ENCODE measurements at regions not wholly inside any gene's neighbourhood (a gene's known extent, or its start where the extent isn't known, plus 50 kb on each side); places are given as distances from the start of the nearest gene placed in this dataset.

DNA sequence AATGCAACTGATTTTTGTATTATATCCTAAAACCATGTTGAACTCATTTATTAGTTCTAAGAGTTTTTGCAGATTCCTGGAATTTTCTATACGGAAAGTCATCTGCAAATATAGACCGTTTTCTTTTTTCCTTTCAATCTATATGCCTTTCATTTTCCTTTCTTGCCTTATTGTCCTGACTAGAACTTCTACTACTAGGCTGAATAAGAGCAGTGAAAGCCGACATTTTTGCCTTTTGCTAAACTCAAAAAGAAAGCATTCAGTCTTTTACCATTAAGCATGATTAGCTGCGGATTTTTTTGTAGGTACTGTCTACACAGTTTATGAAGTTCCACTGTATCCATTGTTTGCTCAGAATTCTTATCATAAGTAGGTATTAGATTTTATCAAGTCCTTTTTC lies 328.4 kb downstream of the TEX29 start:
- BruUV-seq (replicated peaks): no TSS peak
- no peak for TF ChIP-seq EZH2phosphoT487 (IDR thresholded peaks at IDR 0.05; ENCODE audit: borderline replicate concordance, low read depth, low read length)
- TF ChIP-seq, protein P1, sequence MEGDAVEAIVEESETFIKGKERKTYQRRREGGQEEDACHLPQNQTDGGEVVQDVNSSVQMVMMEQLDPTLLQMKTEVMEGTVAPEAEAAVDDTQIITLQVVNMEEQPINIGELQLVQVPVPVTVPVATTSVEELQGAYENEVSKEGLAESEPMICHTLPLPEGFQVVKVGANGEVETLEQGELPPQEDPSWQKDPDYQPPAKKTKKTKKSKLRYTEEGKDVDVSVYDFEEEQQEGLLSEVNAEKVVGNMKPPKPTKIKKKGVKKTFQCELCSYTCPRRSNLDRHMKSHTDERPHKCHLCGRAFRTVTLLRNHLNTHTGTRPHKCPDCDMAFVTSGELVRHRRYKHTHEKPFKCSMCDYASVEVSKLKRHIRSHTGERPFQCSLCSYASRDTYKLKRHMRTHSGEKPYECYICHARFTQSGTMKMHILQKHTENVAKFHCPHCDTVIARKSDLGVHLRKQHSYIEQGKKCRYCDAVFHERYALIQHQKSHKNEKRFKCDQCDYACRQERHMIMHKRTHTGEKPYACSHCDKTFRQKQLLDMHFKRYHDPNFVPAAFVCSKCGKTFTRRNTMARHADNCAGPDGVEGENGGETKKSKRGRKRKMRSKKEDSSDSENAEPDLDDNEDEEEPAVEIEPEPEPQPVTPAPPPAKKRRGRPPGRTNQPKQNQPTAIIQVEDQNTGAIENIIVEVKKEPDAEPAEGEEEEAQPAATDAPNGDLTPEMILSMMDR (conservative IDR thresholded peaks at IDR 0.05; ENCODE audit: low read length): no peak
- Histone ChIP-seq H3K79me2 (ENCODE audit: insufficient read depth, low read depth, low read length) (no peaks in the 10 kb centered on the region), H2AFZ (ENCODE audit: low read length) (no peak overlapping the region), H3K9me2 (ENCODE audit: insufficient read depth, low read length) (no peaks in the 10 kb centered on the region), H3K36me3 (ENCODE audit: insufficient read depth, low read length) (no peaks in the 10 kb centered on the region), H3K9me3 (ENCODE audit: low read length) (no peaks in the 10 kb centered on the region), H3K27ac (ENCODE audit: low read depth, low read length, poor library complexity, severe bottlenecking) (no peak overlapping the region), H3K4me1 (ENCODE audit: insufficient read depth, low read length, poor library complexity, severe bottlenecking) (no peaks in the 10 kb centered on the region), H3K4me2 (ENCODE audit: low read length) (no peak overlapping the region), H4K20me1 (ENCODE audit: insufficient read depth, low read length) (no peaks in the 10 kb centered on the region), H3K4me3 (ENCODE audit: low read depth, low read length, poor library complexity, severe bottlenecking) (no peak overlapping the region)
- ChIA-PET POLR2A (no interaction called here), CTCF (ENCODE audit: unreplicated experiment) (no interaction called here)
- no peak for DNase-seq (ENCODE audit: low spot score)
- intact Hi-C loops (cut with micrococcal nuclease; ENCODE audit: unreplicated experiment): no loop called here

DNA sequence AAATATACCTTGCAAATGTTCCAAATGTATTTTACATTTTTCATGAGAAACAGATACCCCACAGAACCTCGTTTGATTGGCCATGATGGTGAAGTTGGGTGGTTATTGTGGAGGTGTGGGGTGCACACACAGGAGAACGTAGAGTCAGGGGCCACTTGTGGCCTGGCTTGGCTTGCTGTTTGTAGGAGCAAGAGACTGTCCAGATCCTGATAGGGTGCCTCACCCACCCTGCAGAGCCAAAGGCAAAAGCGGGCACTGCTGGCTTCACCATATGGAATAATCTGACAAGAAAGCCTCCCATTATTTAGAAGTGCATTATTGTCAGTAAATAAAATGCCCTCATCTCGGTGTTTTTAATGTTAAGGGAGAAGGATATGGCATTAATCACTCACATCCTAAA lies 330.2 kb downstream of the TEX29 start:
- Histone ChIP-seq H3K36me3 (ENCODE audit: insufficient read depth, low read length) (no peaks in the 10 kb centered on the region), H3K4me2 (ENCODE audit: low read length) (no peak overlapping the region), H3K4me3 (ENCODE audit: low read depth, low read length, poor library complexity, severe bottlenecking) (no peak overlapping the region), H3K79me2 (ENCODE audit: insufficient read depth, low read depth, low read length) (no peaks in the 10 kb centered on the region), H3K27ac (ENCODE audit: low read depth, low read length, poor library complexity, severe bottlenecking) (no peak overlapping the region), H2AFZ (ENCODE audit: low read length) (no peak overlapping the region), H4K20me1 (ENCODE audit: insufficient read depth, low read length) (no peaks in the 10 kb centered on the region), H3K9me2 (ENCODE audit: insufficient read depth, low read length) (no peaks in the 10 kb centered on the region), H3K9me3 (ENCODE audit: low read length) (no peaks in the 10 kb centered on the region), H3K4me1 (ENCODE audit: insufficient read depth, low read length, poor library complexity, severe bottlenecking) (no peaks in the 10 kb centered on the region)
- intact Hi-C loops (cut with micrococcal nuclease; ENCODE audit: unreplicated experiment): no loop called here
- CTCF ChIA-PET (ENCODE audit: unreplicated experiment): no interaction called here
- DNase-seq (ENCODE audit: low spot score): no peak
- BruUV-seq (replicated peaks): no TSS peak
- POLR2A ChIA-PET: no interaction called here
- TF ChIP-seq EZH2phosphoT487 (IDR thresholded peaks at IDR 0.05; ENCODE audit: borderline replicate concordance, low read depth, low read length): no peak
- TF ChIP-seq, protein P1 (conservative IDR thresholded peaks at IDR 0.05; ENCODE audit: low read length): no peak

DNA sequence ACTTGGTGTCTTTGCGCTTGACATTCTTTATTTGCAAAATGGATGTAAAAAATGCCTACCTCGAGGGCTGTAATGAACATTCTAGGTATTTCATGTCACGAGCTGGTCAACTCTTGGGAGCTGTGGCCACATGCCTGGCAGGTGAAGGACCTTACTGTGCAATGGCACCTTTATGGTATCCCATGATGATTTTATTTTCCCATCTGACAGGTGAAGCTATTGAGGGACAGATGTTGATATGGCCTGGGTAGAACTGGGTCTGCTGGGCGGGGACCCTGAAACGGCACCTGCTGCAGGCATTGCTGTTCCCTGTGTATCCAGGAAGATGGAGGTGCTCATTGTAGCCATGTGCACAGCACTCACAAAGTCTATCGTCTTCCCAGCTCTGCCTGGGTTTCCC lies 332.2 kb downstream of the TEX29 start:
- Histone ChIP-seq H3K79me2 (ENCODE audit: insufficient read depth, low read depth, low read length) (no peaks in the 10 kb centered on the region), H3K9me3 (ENCODE audit: low read length) (no peaks in the 10 kb centered on the region), H3K4me2 (ENCODE audit: low read length) (no peak overlapping the region), H2AFZ (ENCODE audit: low read length) (no peak overlapping the region), H3K27ac (ENCODE audit: low read depth, low read length, poor library complexity, severe bottlenecking) (no peak overlapping the region), H4K20me1 (ENCODE audit: insufficient read depth, low read length) (no peaks in the 10 kb centered on the region), H3K36me3 (ENCODE audit: insufficient read depth, low read length) (no peaks in the 10 kb centered on the region), H3K4me1 (ENCODE audit: insufficient read depth, low read length, poor library complexity, severe bottlenecking) (no peaks in the 10 kb centered on the region), H3K4me3 (ENCODE audit: low read depth, low read length, poor library complexity, severe bottlenecking) (no peak overlapping the region), H3K9me2 (ENCODE audit: insufficient read depth, low read length) (no peaks in the 10 kb centered on the region)
- BruUV-seq (replicated peaks): no TSS peak
- intact Hi-C loops (cut with micrococcal nuclease; ENCODE audit: unreplicated experiment): no loop called here
- POLR2A ChIA-PET: no interaction called here
- DNase-seq (ENCODE audit: low spot score): no peak
- CTCF ChIA-PET (ENCODE audit: unreplicated experiment): no interaction called here
- TF ChIP-seq EZH2phosphoT487 (IDR thresholded peaks at IDR 0.05; ENCODE audit: borderline replicate concordance, low read depth, low read length): no peak
